Natural killer cell (primary cell): ENCODE measurements at regions not wholly inside any gene's neighbourhood (a gene's known extent, or its start where the extent isn't known, plus 50 kb on each side); places are given as distances from the start of the nearest gene placed in this dataset.

ENCODE experiments used
- ATAC-seq, 3 donors: fragments of 150-1000 bp in 2 of 3; fragments of 200-7000 bp in 1 of 3; cut with Tn5 transposase; 1 replicate in 1 of 3; 2 replicates in 2 of 3; pipeline ENCODE4 v1.10.0; 2021; ENCODE audit warnings: mild to moderate bottlenecking in 2 of 3, moderate library complexity in 2 of 3
- DNase-seq, 2 donors: peaks; one replicate each; pipeline versions ENCODE4 v3.0.0 to v3.0.0-alpha.2; 2013 to 2021; ENCODE audit warnings: mixed read lengths in 1 of 2
- H3K27ac ChIP-seq: one replicate; pipeline ENCODE4 v1.5.1; 2013; ENCODE audit warnings: mild to moderate bottlenecking, low read length
- H3K27me3 ChIP-seq: one replicate; pipeline ENCODE4 v1.6.1; 2013; ENCODE audit warnings: low read length; ENCODE audit not compliant: control insufficient read depth, insufficient read depth
- H3K36me3 ChIP-seq: one replicate; pipeline ENCODE4 v1.6.1; 2013; ENCODE audit warnings: low read length; ENCODE audit not compliant: control insufficient read depth, insufficient read depth
- H3K4me1 ChIP-seq: one replicate; pipeline ENCODE4 v1.6.1; 2013; ENCODE audit warnings: low read length; ENCODE audit not compliant: control insufficient read depth, insufficient read depth
- H3K4me3 ChIP-seq: one replicate; pipeline ENCODE4 v1.5.1; 2013; ENCODE audit warnings: low read length
- H3K9me3 ChIP-seq: one replicate; pipeline ENCODE4 v1.6.1; 2013; ENCODE audit warnings: low read length; ENCODE audit not compliant: control insufficient read depth, insufficient read depth
- H3K27ac Mint-ChIP-seq, 2 donors: one replicate each; pipeline ENCODE4 v1.8.0; 2022; ENCODE audit warnings: mild to moderate bottlenecking in 2 of 2, mixed read lengths in 2 of 2, moderate library complexity in 1 of 2
- H3K27me3 Mint-ChIP-seq, 2 donors: one replicate each; pipeline ENCODE4 v1.8.0; 2022; ENCODE audit warnings: low read depth in 2 of 2, mixed read lengths in 2 of 2
- H3K36me3 Mint-ChIP-seq: one replicate; pipeline ENCODE4 v1.8.0; 2022; ENCODE audit warnings: mixed read lengths
- H3K4me1 Mint-ChIP-seq, 2 donors: one replicate each; pipeline ENCODE4 v1.8.0; 2022; ENCODE audit warnings: mixed read lengths in 2 of 2
- H3K4me3 Mint-ChIP-seq: one replicate; pipeline ENCODE4 v1.8.0; 2022; ENCODE audit warnings: mild to moderate bottlenecking, moderate library complexity, mixed read lengths
- H3K9me3 Mint-ChIP-seq, 2 donors: one replicate each; pipeline ENCODE4 v1.8.0; 2022; ENCODE audit warnings: mixed read lengths in 2 of 2
- WGBS: methylation state at CpG from one replicate; pipeline ENCODE4 v1.1.7; 2013; ENCODE audit warnings: missing lambda C conversion rate; ENCODE audit not compliant: insufficient coverage; 5-methylcytosine and 5-hydroxymethylcytosine counted together
- intact Hi-C: fragments of 100-400 bp; cut with micrococcal nuclease; formaldehyde crosslinking; loops from one replicate; pipeline ENCODE4 v1.14.2; 2022
- TF ChIP-seq, protein P1 (sequence below): fragments of 200-600 bp; IDR thresholded peaks from one replicate; pipeline ENCODE4 v1.8.0; 2022; ENCODE audit warnings: antibody characterized with exemption

DNA sequence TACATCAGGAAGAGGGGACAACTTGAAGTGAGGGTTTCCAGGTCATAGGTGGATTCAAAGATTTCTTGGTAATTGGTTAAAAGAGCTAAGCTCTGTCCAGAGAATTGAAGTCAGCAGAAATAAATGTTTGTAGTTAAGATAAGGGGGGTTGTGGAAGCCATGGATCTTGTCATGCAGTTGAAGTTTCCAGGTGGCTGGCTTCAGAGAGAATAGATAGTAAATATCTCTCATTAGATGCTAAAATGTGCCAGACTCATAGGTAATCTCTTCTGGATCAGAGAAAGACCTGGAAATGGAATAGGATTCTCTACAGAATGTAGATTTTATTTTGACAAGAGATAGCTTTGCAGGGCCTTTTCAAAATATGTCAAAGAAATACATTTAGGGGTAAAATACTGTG, 491.7 kb downstream of the PRR16 start:
- intact Hi-C loops = no loop called here
- Mint-ChIP-seq H3K27me3 (no peaks in the 10 kb centered on the region), H3K4me3 (no peak overlapping the region), H3K9me3 (peaks cover 27 to 34% of the 10 kb centered on the region in 2 donors), H3K36me3 (peaks cover 15% of the 10 kb centered on the region), H3K4me1 (no peaks in the 10 kb centered on the region), H3K27ac (no peak overlapping the region)
- Histone ChIP-seq H3K27ac (no peak overlapping the region), H3K4me3 (no peak overlapping the region), H3K27me3 (no peaks in the 10 kb centered on the region), H3K4me1 (no peaks in the 10 kb centered on the region), H3K9me3 (peaks cover 20% of the 10 kb centered on the region), H3K36me3 (no peaks in the 10 kb centered on the region)
- DNase-seq (no peak), ATAC-seq (no peak)
- TF ChIP-seq, protein P1, sequence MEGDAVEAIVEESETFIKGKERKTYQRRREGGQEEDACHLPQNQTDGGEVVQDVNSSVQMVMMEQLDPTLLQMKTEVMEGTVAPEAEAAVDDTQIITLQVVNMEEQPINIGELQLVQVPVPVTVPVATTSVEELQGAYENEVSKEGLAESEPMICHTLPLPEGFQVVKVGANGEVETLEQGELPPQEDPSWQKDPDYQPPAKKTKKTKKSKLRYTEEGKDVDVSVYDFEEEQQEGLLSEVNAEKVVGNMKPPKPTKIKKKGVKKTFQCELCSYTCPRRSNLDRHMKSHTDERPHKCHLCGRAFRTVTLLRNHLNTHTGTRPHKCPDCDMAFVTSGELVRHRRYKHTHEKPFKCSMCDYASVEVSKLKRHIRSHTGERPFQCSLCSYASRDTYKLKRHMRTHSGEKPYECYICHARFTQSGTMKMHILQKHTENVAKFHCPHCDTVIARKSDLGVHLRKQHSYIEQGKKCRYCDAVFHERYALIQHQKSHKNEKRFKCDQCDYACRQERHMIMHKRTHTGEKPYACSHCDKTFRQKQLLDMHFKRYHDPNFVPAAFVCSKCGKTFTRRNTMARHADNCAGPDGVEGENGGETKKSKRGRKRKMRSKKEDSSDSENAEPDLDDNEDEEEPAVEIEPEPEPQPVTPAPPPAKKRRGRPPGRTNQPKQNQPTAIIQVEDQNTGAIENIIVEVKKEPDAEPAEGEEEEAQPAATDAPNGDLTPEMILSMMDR = no peak

DNA sequence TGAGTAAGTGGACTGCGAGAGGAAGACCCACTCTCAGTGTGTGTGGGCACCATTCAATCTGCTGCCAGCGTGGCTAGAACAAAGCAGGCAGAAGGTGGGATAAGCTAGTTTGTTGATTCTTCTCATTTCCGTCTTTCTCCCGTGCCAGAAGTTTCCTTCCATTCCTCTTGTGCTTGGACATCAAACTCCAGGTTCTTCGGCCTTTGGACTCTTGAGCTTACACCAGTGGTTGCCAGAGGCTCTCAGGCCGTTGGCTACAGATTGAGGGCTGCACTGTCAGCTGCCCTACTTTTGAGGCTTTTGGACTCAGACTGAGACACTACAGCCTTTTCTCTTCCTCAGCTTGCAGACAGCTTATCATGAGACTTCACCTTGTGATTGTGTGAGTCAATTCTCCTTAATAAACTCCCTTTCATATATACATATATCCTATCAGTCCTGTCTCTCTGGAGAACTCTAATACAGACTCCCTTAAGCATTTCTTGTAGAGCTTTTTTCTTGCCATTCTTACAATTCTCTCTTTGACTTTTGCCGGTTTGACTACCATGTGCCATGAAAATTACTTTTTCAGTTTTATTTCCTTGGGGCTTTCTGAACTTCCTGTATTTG, 494.9 kb downstream of the PRR16 start:
- no peak for DNase-seq
- Histone ChIP-seq H3K27ac (no peak overlapping the region), H3K27me3 (no peaks in the 10 kb centered on the region), H3K4me1 (no peaks in the 10 kb centered on the region), H3K9me3 (peaks cover 20% of the 10 kb centered on the region), H3K4me3 (no peak overlapping the region), H3K36me3 (no peaks in the 10 kb centered on the region)
- no peak overlapping the region for H3K27ac Mint-ChIP-seq
- 83% methylated on average over 6 of the region's 7 CpGs for WGBS
- intact Hi-C loops = no loop called here
- TF ChIP-seq, protein P1 = no peak
- ATAC-seq = no peak
- peaks cover 15% of the 10 kb centered on the region for H3K36me3 Mint-ChIP-seq
- H3K27me3 Mint-ChIP-seq = no peaks in the 10 kb centered on the region
- H3K4me1 Mint-ChIP-seq = no peaks in the 10 kb centered on the region
- peaks cover 20 to 23% of the 10 kb centered on the region in 2 donors for H3K9me3 Mint-ChIP-seq
- no peak overlapping the region for H3K4me3 Mint-ChIP-seq

DNA sequence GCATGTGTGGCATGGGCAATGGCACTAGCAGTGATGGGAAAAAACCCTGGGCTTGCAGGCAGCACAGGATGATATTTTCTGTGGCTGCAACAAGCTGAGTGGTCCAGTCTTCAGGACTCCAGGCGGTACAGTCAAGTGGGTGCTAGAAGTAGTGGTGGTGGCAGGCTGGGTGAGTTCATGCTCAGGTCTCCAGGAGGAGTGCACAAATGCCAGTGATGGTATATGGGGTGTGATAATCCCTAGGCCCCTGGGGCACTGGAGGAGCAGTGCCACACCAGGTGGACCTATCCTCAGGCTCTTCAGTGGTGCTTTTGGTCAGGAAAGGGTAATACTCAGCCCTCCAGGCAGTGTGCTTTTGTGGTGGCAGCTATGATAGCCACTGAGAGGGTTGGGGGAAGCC, 496.4 kb downstream of the PRR16 start:
- Histone ChIP-seq H3K9me3 (peaks cover 19% of the 10 kb centered on the region), H3K4me1 (no peaks in the 10 kb centered on the region), H3K27ac (no peak overlapping the region), H3K27me3 (no peaks in the 10 kb centered on the region), H3K4me3 (no peak overlapping the region), H3K36me3 (no peaks in the 10 kb centered on the region)
- Mint-ChIP-seq H3K27ac (no peak overlapping the region), H3K4me3 (no peak overlapping the region), H3K9me3 (peaks cover 15 to 20% of the 10 kb centered on the region in 2 donors), H3K4me1 (no peaks in the 10 kb centered on the region), H3K27me3 (no peaks in the 10 kb centered on the region), H3K36me3 (peaks cover 15% of the 10 kb centered on the region)
- 94% methylated on average over 1 of the region's 1 CpG for WGBS
- intact Hi-C loops = no loop called here
- TF ChIP-seq, protein P1 = no peak
- DNase-seq = no peak
- ATAC-seq = no peak

DNA sequence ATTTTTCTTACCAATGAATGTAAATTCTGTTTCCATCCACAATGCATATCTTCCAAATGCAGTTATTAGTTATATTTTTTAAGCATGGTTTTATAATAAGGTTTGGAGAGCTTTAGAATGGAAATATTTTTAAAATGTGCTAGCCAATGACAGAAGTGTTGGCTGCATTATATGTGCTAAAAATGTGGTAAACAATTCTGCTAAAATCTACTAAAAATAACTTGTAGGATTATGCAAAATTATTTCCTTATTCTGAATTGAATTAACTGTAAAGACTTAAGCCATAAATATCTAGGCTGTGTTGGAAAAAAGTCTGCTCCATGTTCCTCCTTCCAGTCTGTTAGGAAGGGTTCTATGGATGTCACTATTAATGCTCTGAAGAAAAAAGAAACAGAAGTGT, 503.3 kb downstream of the PRR16 start:
- H3K27ac ChIP-seq = no peak overlapping the region
- DNase-seq (no peak), ATAC-seq (no peak)
- Mint-ChIP-seq H3K4me1 (no peaks in the 10 kb centered on the region), H3K9me3 (peaks cover 11 to 12% of the 10 kb centered on the region in 2 donors), H3K36me3 (no peaks in the 10 kb centered on the region), H3K27ac (no peak overlapping the region), H3K4me3 (no peak overlapping the region), H3K27me3 (no peaks in the 10 kb centered on the region)
- H3K36me3 ChIP-seq = no peaks in the 10 kb centered on the region
- H3K9me3 ChIP-seq = peaks cover 4% of the 10 kb centered on the region
- TF ChIP-seq, protein P1 = no peak
- no peaks in the 10 kb centered on the region for H3K4me1 ChIP-seq
- H3K27me3 ChIP-seq = no peaks in the 10 kb centered on the region
- H3K4me3 ChIP-seq = no peak overlapping the region
- intact Hi-C loops = no loop called here
